DOHH2 (cell line): ENCODE measurements at regions not wholly inside any gene's neighbourhood (a gene's known extent, or its start where the extent isn't known, plus 50 kb on each side); places are given as distances from the start of the nearest gene placed in this dataset.

Experiments used
- H3F3A ChIP-seq: fragments of 200-600 bp; sonication (generic), shearing (Covaris generic); 2 replicates; pipeline ENCODE4 v1.6.0; 2016; ENCODE audit warnings: antibody characterized with exemption, mild to moderate bottlenecking; ENCODE audit not compliant: control insufficient read depth, insufficient read depth
- H3K27ac ChIP-seq: fragments of 200-600 bp; sonication (generic); 2 replicates; pipeline ENCODE4 v1.5.1; 2014; ENCODE audit warnings: low read depth, mild to moderate bottlenecking, low read length, moderate library complexity
- H3K27me3 ChIP-seq: fragments of 200-600 bp; sonication (generic); 2 replicates; pipeline ENCODE4 v1.6.1; 2014; ENCODE audit warnings: mild to moderate bottlenecking, low read length, mixed read lengths; ENCODE audit not compliant: control insufficient read depth
- H3K36me3 ChIP-seq: fragments of 200-600 bp; sonication (generic); 2 replicates; pipeline ENCODE4 v1.6.1; 2014; ENCODE audit warnings: mild to moderate bottlenecking, low read length, moderate library complexity, mixed read lengths; ENCODE audit not compliant: control insufficient read depth
- H3K4me1 ChIP-seq: fragments of 200-600 bp; sonication (generic); 2 replicates; pipeline ENCODE4 v1.6.1; 2014; ENCODE audit warnings: mild to moderate bottlenecking, low read length, mixed read lengths; ENCODE audit not compliant: control insufficient read depth
- H3K4me2 ChIP-seq: fragments of 200-600 bp; sonication (generic); 2 replicates; pipeline ENCODE4 v1.6.0; 2014; ENCODE audit warnings: mild to moderate bottlenecking, low read length, moderate library complexity
- H3K4me3 ChIP-seq: fragments of 200-600 bp; sonication (generic); 2 replicates; pipeline ENCODE4 v1.5.1; 2014; ENCODE audit warnings: mild to moderate bottlenecking, low read length, mixed read lengths
- H3K79me2 ChIP-seq: fragments of 200-600 bp; sonication (generic); 2 replicates; pipeline ENCODE4 v1.6.1; 2014; ENCODE audit warnings: mild to moderate bottlenecking, low read length, mixed read lengths; ENCODE audit not compliant: control insufficient read depth
- H3K9me2 ChIP-seq: fragments of 200-600 bp; sonication (generic); replicated peaks from 2 replicates; pipeline ENCODE4 v1.6.1; 2014; ENCODE audit warnings: mild to moderate bottlenecking, low read length, mixed read lengths; ENCODE audit not compliant: control insufficient read depth
- H3K9me3 ChIP-seq: fragments of 200-600 bp; sonication (generic); 2 replicates; pipeline ENCODE4 v1.6.1; 2014; ENCODE audit warnings: antibody characterized with exemption, low read length, mixed read lengths; ENCODE audit not compliant: control insufficient read depth, insufficient read depth
- H4K20me1 ChIP-seq: fragments of 200-600 bp; sonication (generic); 2 replicates; pipeline ENCODE4 v1.6.0; 2014; ENCODE audit warnings: low read depth, mild to moderate bottlenecking, antibody characterized with exemption, low read length, moderate library complexity; ENCODE audit not compliant: control insufficient read depth, insufficient read depth
- EZH2phosphoT487 ChIP-seq: fragments of 200-600 bp; sonication (generic); IDR thresholded peaks from 2 replicates; pipeline ENCODE4 v1.6.1; 2017; ENCODE audit warnings: borderline replicate concordance, mild to moderate bottlenecking, antibody characterized with exemption, low read length, moderate library complexity, mixed read lengths
- TF ChIP-seq, protein P1 (sequence below): fragments of 200-600 bp; sonication (generic); IDR thresholded peaks from one replicate; pipeline ENCODE4 v1.5.1; 2014; ENCODE audit warnings: antibody characterized with exemption, mild to moderate bottlenecking, low read depth, low read length; ENCODE audit not compliant: poor library complexity, severe bottlenecking

DNA sequence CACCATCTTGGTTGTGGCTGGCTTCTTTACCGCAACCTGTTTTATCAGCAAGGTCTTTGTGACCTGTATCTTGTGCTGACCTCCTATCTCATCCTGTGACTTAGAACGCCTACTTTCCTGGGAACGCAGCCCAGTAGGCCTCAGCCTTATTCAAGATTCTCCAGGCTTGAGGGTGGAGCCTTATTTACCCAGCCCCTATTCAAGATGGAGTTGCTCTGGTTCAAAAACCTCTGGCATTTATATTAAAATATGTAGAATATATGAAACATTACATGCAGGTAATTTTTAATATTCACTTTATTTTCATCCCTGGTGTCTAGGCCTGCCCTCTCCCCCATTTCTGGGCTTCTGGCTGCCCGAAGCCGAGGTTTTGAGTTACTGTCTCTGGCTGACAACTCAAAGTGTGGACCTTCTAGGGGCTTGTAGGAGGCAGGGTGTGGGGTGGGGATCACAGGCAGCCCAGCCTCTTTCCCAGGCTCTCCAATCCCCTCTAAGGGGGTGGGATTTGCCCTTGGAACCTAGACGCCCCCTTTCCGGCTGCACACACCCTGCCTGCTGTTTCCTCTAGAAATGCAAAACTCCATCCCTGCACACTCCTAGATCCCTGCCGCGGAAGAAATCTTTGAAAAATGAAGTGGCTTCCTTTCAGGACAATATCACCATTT is 152.0 kb downstream of the KCNJ12 start:
- Histone ChIP-seq H3K79me2 (no peaks in the 10 kb centered on the region), H3K27me3 (no peaks in the 10 kb centered on the region), H3F3A (no peaks in the 10 kb centered on the region), H3K9me3 (no peaks in the 10 kb centered on the region), H3K27ac (no peak overlapping the region), H3K9me2 (no peaks in the 10 kb centered on the region), H3K4me3 (no peak overlapping the region), H3K4me2 (no peak overlapping the region), H4K20me1 (no peaks in the 10 kb centered on the region), H3K36me3 (no peaks in the 10 kb centered on the region), H3K4me1 (no peaks in the 10 kb centered on the region)
- TF ChIP-seq, protein P1, sequence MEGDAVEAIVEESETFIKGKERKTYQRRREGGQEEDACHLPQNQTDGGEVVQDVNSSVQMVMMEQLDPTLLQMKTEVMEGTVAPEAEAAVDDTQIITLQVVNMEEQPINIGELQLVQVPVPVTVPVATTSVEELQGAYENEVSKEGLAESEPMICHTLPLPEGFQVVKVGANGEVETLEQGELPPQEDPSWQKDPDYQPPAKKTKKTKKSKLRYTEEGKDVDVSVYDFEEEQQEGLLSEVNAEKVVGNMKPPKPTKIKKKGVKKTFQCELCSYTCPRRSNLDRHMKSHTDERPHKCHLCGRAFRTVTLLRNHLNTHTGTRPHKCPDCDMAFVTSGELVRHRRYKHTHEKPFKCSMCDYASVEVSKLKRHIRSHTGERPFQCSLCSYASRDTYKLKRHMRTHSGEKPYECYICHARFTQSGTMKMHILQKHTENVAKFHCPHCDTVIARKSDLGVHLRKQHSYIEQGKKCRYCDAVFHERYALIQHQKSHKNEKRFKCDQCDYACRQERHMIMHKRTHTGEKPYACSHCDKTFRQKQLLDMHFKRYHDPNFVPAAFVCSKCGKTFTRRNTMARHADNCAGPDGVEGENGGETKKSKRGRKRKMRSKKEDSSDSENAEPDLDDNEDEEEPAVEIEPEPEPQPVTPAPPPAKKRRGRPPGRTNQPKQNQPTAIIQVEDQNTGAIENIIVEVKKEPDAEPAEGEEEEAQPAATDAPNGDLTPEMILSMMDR, result no peak
- no peak for TF ChIP-seq EZH2phosphoT487

DNA sequence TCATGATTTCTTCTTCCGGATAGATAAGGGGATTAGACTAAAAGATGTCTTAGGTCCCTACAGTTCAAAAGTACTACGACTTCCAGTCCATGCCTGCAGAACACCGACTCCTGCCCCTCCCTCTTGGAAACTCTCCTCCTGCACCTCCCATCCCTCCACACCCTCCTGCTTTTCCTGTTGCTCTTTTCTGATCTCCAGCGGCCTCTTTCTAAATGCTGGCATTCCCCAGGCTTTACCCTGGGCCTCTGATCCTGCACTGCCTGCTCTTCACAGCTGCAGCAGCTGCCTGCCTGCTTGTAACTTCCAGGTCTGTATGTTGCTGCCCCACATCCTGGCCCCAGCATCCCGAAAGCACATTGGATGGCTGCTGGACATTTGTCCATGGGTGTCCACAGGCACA is 154.2 kb downstream of the KCNJ12 start:
- Histone ChIP-seq H3K27me3 (no peaks in the 10 kb centered on the region), H3F3A (no peaks in the 10 kb centered on the region), H3K4me3 (no peak overlapping the region), H3K9me3 (no peaks in the 10 kb centered on the region), H3K4me2 (no peak overlapping the region), H3K79me2 (no peaks in the 10 kb centered on the region), H3K36me3 (peaks cover 6% of the 10 kb centered on the region; the same call in 1 of the 2 replicates), H3K9me2 (no peaks in the 10 kb centered on the region), H4K20me1 (no peaks in the 10 kb centered on the region), H3K27ac (no peak overlapping the region), H3K4me1 (no peaks in the 10 kb centered on the region)
- TF ChIP-seq, protein P1, result no peak
- TF ChIP-seq EZH2phosphoT487, result no peak

DNA sequence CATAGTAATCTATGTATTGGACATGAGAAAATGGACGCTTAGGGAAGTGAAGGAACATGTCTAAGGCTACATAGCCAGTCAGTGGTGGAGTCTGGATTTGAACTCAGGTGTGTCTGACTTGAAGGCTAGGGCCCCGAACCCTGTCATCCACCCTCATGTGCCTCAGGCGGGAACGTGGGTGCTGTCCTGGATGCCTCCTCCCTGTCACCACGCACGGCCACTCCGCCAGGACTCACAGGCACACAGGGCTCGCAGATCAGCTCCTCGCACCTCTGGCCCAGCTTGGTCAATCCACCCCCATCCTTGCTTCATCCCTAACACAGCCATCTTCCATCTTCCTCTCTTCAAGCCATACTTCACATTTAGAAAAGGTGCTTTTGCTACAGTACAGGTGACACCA is 154.7 kb downstream of the KCNJ12 start:
- Histone ChIP-seq H3K9me3 (no peaks in the 10 kb centered on the region), H3K4me2 (no peak overlapping the region), H3K36me3 (peaks cover 6% of the 10 kb centered on the region; the same call in 1 of the 2 replicates), H3K4me1 (no peaks in the 10 kb centered on the region), H3K27me3 (no peaks in the 10 kb centered on the region), H3K79me2 (no peaks in the 10 kb centered on the region), H4K20me1 (no peaks in the 10 kb centered on the region), H3K9me2 (no peaks in the 10 kb centered on the region), H3K27ac (no peak overlapping the region), H3F3A (no peaks in the 10 kb centered on the region), H3K4me3 (no peak overlapping the region)
- TF ChIP-seq, protein P1, result no peak
- no peak for TF ChIP-seq EZH2phosphoT487
